IPS-NIHi11 (cell line): ENCODE measurements at regions not wholly inside any gene's neighbourhood (a gene's known extent, or its start where the extent isn't known, plus 50 kb on each side); places are given as distances from the start of the nearest gene placed in this dataset.

Experiments
- DNase-seq: peaks from one replicate; pipeline ENCODE4 v3.0.0; 2012; ENCODE audit warnings: mixed read lengths, low spot score

- DNase-seq, result no peak
These were observed 462.7 kb upstream of the PKN2 start for GRCh38 chr1:88221411-88221810.

GRCh38 chr1:88224906-88225305 lies 459.2 kb upstream of the PKN2 start:
- no peak for DNase-seq

- no peak for DNase-seq
These were observed 456.0 kb upstream of the PKN2 start for GRCh38 chr1:88228114-88228513.

GRCh38 chr1:88230126-88230525 lies 453.9 kb upstream of the PKN2 start:
- DNase-seq, result no peak

GRCh38 chr1:88237058-88237457 lies 447.0 kb upstream of the PKN2 start:
- no peak for DNase-seq

- DNase-seq, result no peak
These were observed 444.9 kb upstream of the PKN2 start for GRCh38 chr1:88239205-88239604.

GRCh38 chr1:88247666-88248065 lies 436.4 kb upstream of the PKN2 start:
- no peak for DNase-seq

GRCh38 chr1:88250915-88251314 lies 433.2 kb upstream of the PKN2 start:
- no peak for DNase-seq

- DNase-seq, result no peak
These were observed 431.3 kb upstream of the PKN2 start for GRCh38 chr1:88252745-88253144.

GRCh38 chr1:88265606-88266005 lies 418.5 kb upstream of the PKN2 start:
- DNase-seq, result no peak

GRCh38 chr1:88266051-88266450 lies 418.0 kb upstream of the PKN2 start:
- DNase-seq, result no peak

GRCh38 chr1:88272216-88272615 lies 411.9 kb upstream of the PKN2 start:
- DNase-seq, result no peak

GRCh38 chr1:88274431-88274830 lies 409.6 kb upstream of the PKN2 start:
- no peak for DNase-seq

GRCh38 chr1:88275259-88275862 lies 408.7 kb upstream of the PKN2 start:
- DNase-seq, result no peak

- no peak for DNase-seq
These were observed 407.9 kb upstream of the PKN2 start for GRCh38 chr1:88276163-88276562.

GRCh38 chr1:88284066-88284465 lies 400.0 kb upstream of the PKN2 start:
- no peak for DNase-seq

- no peak for DNase-seq
These were observed 399.3 kb upstream of the PKN2 start for GRCh38 chr1:88284666-88285366.

GRCh38 chr1:88286716-88287115 lies 397.4 kb upstream of the PKN2 start:
- no peak for DNase-seq

GRCh38 chr1:88288571-88288970 lies 395.5 kb upstream of the PKN2 start:
- DNase-seq, result no peak

GRCh38 chr1:88289401-88290102 lies 394.5 kb upstream of the PKN2 start:
- DNase-seq, result no peak

- no peak for DNase-seq
These were observed 392.3 kb upstream of the PKN2 start for GRCh38 chr1:88291611-88292354.

- no peak for DNase-seq
These were observed 390.3 kb upstream of the PKN2 start for GRCh38 chr1:88293691-88294190.

- no peak for DNase-seq
These were observed 387.8 kb upstream of the PKN2 start for GRCh38 chr1:88296227-88296626.
